ENCODE measurements at regions not wholly inside any gene's neighbourhood (a gene's known extent, or its start where the extent isn't known, plus 50 kb on each side); places are given as distances from the start of the nearest gene placed in this dataset.

DNA sequence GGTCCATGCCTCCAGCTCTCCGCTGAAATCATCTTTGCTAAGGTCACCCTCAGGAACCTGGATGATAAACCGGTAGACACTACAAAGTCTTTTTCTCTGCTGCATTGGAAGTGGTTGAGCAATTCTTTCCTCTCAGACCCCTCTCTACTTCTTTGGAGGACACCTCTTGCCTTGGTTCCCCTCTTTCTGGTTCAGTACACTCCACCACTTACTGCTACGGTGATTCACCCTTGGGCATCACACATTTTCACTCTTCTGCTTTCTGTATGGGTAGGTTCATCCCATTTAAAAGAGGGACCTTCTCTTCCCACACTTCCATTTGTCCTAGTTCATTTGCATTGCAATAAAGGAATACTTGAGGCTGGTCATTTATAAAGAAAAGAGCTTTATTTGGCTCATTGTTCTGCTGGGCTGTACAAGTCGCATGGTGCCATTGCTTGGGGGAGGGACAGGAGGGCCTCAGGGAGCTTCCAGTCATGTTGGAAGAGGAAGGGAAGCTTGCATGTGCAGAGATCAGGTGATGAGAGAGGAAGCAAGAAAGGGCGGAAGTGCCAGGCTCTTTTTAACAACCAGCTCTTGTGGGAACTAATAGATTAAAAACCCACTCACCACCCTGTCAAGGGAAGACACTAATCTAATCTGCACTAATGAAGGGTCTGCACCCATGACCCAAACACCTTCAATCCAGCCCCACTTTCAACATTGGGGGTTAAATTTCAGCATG, 149.7 kb upstream of the TMEM170B start:
- ATAC-seq (ENCODE audit: low read depth) (no peak), DNase-seq (no peak)
- Histone ChIP-seq H2BK20ac (ENCODE audit: low read depth, low read length) (no peak overlapping the region), H2AK5ac (ENCODE audit: low read depth, low read length) (no peak overlapping the region), H4K5ac (ENCODE audit: low read depth, low read length) (no peak overlapping the region), H3K9ac (ENCODE audit: low read depth, low read length) (no peak overlapping the region), H3K36me3 (ENCODE audit: control insufficient read depth, insufficient read depth, low read length) (no peaks in the 10 kb centered on the region), H2BK120ac (ENCODE audit: low read depth, low read length) (no peak overlapping the region), H3K4me3 (ENCODE audit: insufficient read depth, low read depth, low read length) (no peak overlapping the region), H4K20me1 (ENCODE audit: insufficient read depth, low read length) (no peaks in the 10 kb centered on the region), H3K27ac (ENCODE audit: insufficient read depth, low read length) (no peak overlapping the region), H2AK9ac (replicated peaks; ENCODE audit: low read depth, low read length, poor library complexity) (no peak overlapping the region), H3K56ac (ENCODE audit: extremely low read depth, insufficient read depth, low read length) (no peak overlapping the region), H3K23ac (ENCODE audit: low read depth, low read length) (no peak overlapping the region), H3K4me1 (ENCODE audit: control insufficient read depth, insufficient read depth, low read length) (no peaks in the 10 kb centered on the region), H3K14ac (replicated peaks; ENCODE audit: low read depth, low read length) (no peak overlapping the region), H2BK15ac (ENCODE audit: low read depth, low read length) (no peak overlapping the region), H3K27me3 (ENCODE audit: control insufficient read depth, insufficient read depth, low read length) (peaks cover 4% of the 10 kb centered on the region), H3K4ac (ENCODE audit: low read depth, low read length) (no peak overlapping the region), H4K91ac (ENCODE audit: insufficient read depth, low read depth, low read length) (no peak overlapping the region), H3K9me1 (ENCODE audit: insufficient read depth, low read length) (no peaks in the 10 kb centered on the region), H3K9me3 (ENCODE audit: control insufficient read depth, insufficient read depth, low read length) (peaks cover 2% of the 10 kb centered on the region; the same call in 1 of the 2 replicates), H3K79me1 (ENCODE audit: low read depth in 1 of 2, low read length in 2 of 2) (no peaks in the 10 kb centered on the region), H4K8ac (ENCODE audit: low read depth in 2 of 2, low read length in 2 of 2) (no peak overlapping the region), H3K18ac (ENCODE audit: low read depth, low read length) (no peak overlapping the region), H3K4me2 (ENCODE audit: low read depth, low read length) (no peak overlapping the region), H2AFZ (replicated peaks; ENCODE audit: low read length, poor library complexity) (no peak overlapping the region), H2BK5ac (ENCODE audit: low read depth, low read length, poor library complexity, severe bottlenecking) (no peak overlapping the region)
- no TSS peak for BruUV-seq (replicated peaks)
- intact Hi-C loops (cut with micrococcal nuclease) (no loop called here), in situ Hi-C loops (cut with MboI; ENCODE audit: low sequenced_read_pairs) (no loop called here), dilution Hi-C loops (cut with HindIII; ENCODE audit: low sequenced_read_pairs, unreplicated experiment) (no loop called here)
- ChIA-PET CTCF (interaction anchor here (0.5 kb wide), 1 partner anchor 136 kb away, joined by 3 read pairs; no protein-coding TSS in a partner anchor), POLR2A (ENCODE audit: unreplicated experiment) (no interaction called here)
- TF ChIP-seq RFX5 (IDR thresholded peaks at IDR 0.05; ENCODE audit: low read depth, low read length) (no peak), BHLHE40 (IDR thresholded peaks at IDR 0.05; ENCODE audit: low read depth, low read length) (no peak), POLR2A (IDR thresholded peaks at IDR 0.05; ENCODE audit: low read depth, low read length) (no peak), SMC3 (IDR thresholded peaks at IDR 0.05; ENCODE audit: low read depth, low read length) (no peak), MXI1 (IDR thresholded peaks at IDR 0.05; ENCODE audit: borderline replicate concordance, low read depth, low read length) (no peak), RCOR1 (IDR thresholded peaks at IDR 0.05; ENCODE audit: insufficient replicate concordance, low read length) (no peak), NFE2L2 (IDR thresholded peaks at IDR 0.05; ENCODE audit: low read depth, low read length) (no peak), MAFK (IDR thresholded peaks at IDR 0.05; ENCODE audit: low read depth, low read length) (no peak), FOS (IDR thresholded peaks at IDR 0.05; ENCODE audit: low read depth, low read length) (no peak), RAD21 (IDR thresholded peaks at IDR 0.05; ENCODE audit: low read length) (no peak), CHD1 (IDR thresholded peaks at IDR 0.05; ENCODE audit: low read depth, low read length) (no peak)
- TF ChIP-seq, protein P1, sequence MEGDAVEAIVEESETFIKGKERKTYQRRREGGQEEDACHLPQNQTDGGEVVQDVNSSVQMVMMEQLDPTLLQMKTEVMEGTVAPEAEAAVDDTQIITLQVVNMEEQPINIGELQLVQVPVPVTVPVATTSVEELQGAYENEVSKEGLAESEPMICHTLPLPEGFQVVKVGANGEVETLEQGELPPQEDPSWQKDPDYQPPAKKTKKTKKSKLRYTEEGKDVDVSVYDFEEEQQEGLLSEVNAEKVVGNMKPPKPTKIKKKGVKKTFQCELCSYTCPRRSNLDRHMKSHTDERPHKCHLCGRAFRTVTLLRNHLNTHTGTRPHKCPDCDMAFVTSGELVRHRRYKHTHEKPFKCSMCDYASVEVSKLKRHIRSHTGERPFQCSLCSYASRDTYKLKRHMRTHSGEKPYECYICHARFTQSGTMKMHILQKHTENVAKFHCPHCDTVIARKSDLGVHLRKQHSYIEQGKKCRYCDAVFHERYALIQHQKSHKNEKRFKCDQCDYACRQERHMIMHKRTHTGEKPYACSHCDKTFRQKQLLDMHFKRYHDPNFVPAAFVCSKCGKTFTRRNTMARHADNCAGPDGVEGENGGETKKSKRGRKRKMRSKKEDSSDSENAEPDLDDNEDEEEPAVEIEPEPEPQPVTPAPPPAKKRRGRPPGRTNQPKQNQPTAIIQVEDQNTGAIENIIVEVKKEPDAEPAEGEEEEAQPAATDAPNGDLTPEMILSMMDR (conservative IDR thresholded peaks at IDR 0.05; ENCODE audit: low read depth, low read length), result no peak
- TF ChIP-seq, protein P2, sequence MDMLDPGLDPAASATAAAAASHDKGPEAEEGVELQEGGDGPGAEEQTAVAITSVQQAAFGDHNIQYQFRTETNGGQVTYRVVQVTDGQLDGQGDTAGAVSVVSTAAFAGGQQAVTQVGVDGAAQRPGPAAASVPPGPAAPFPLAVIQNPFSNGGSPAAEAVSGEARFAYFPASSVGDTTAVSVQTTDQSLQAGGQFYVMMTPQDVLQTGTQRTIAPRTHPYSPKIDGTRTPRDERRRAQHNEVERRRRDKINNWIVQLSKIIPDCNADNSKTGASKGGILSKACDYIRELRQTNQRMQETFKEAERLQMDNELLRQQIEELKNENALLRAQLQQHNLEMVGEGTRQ (IDR thresholded peaks at IDR 0.05; ENCODE audit: low read depth, low read length), result no peak
- TF ChIP-seq, protein P3, sequence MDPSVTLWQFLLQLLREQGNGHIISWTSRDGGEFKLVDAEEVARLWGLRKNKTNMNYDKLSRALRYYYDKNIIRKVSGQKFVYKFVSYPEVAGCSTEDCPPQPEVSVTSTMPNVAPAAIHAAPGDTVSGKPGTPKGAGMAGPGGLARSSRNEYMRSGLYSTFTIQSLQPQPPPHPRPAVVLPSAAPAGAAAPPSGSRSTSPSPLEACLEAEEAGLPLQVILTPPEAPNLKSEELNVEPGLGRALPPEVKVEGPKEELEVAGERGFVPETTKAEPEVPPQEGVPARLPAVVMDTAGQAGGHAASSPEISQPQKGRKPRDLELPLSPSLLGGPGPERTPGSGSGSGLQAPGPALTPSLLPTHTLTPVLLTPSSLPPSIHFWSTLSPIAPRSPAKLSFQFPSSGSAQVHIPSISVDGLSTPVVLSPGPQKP (IDR thresholded peaks at IDR 0.05; ENCODE audit: borderline replicate concordance, low read depth, low read length), result no peak
- WGBS, 2 experiments (ENCODE audit: extremely low coverage in 2 of 2, insufficient read length in 1 of 2), result 100% methylated on average over 1 of the region's 5 CpGs; no CpG with 5 or more reads in 1 of the 2 experiments
